Osteocyte (in vitro differentiated cells): ENCODE measurements at regions not wholly inside any gene's neighbourhood (a gene's known extent, or its start where the extent isn't known, plus 50 kb on each side); places are given as distances from the start of the nearest gene placed in this dataset.

Experiments used
- DNase-seq: peaks from one replicate; pipeline ENCODE4 v3.0.0; 2021; ENCODE audit warnings: mixed read lengths; ENCODE audit not compliant: unreplicated experiment; ENCODE audit errors: extremely low spot score
- H3K27ac Mint-ChIP-seq: one replicate; pipeline ENCODE4 v1.8.0; 2021; ENCODE audit warnings: mild to moderate bottlenecking, mixed read lengths; ENCODE audit not compliant: unreplicated experiment
- H3K27me3 Mint-ChIP-seq: one replicate; pipeline ENCODE4 v1.8.0; 2021; ENCODE audit warnings: mixed read lengths; ENCODE audit not compliant: unreplicated experiment
- H3K36me3 Mint-ChIP-seq: one replicate; pipeline ENCODE4 v1.8.0; 2021; ENCODE audit warnings: mixed read lengths; ENCODE audit not compliant: unreplicated experiment
- H3K4me1 Mint-ChIP-seq: one replicate; pipeline ENCODE4 v1.8.0; 2021; ENCODE audit warnings: mixed read lengths; ENCODE audit not compliant: unreplicated experiment
- H3K4me3 Mint-ChIP-seq: one replicate; pipeline ENCODE4 v1.8.0; 2021; ENCODE audit warnings: mild to moderate bottlenecking, moderate library complexity, mixed read lengths; ENCODE audit not compliant: unreplicated experiment
- H3K9me3 Mint-ChIP-seq: one replicate; pipeline ENCODE4 v1.8.0; 2021; ENCODE audit warnings: mixed read lengths; ENCODE audit not compliant: unreplicated experiment
- CTCF ChIP-seq: fragments of 200-600 bp; sonication (generic); IDR thresholded peaks from 2 replicates; pipeline ENCODE4 v1.5.0; 2021; ENCODE audit warnings: antibody characterized with exemption, mild to moderate bottlenecking, moderate library complexity

- H3K27me3 Mint-ChIP-seq, result no peaks in the 10 kb centered on the region
- TF ChIP-seq CTCF, result no peak
- H3K36me3 Mint-ChIP-seq, result no peaks in the 10 kb centered on the region
- no peaks in the 10 kb centered on the region for H3K9me3 Mint-ChIP-seq
- peaks cover 19% of the 10 kb centered on the region for H3K4me1 Mint-ChIP-seq
- H3K4me3 Mint-ChIP-seq, result peak overlapping the region; percentile 54
- peak overlapping the region; percentile 72 for H3K27ac Mint-ChIP-seq
- no peak for DNase-seq
Measured at GRCh38 chr4:160848901-160849760, 1314.7 kb downstream of the FSTL5 start.

GRCh38 chr4:160864253-160864652 lies 1299.5 kb downstream of the FSTL5 start:
- Mint-ChIP-seq H3K9me3 (no peaks in the 10 kb centered on the region), H3K4me3 (no peak overlapping the region), H3K27me3 (no peaks in the 10 kb centered on the region), H3K4me1 (no peaks in the 10 kb centered on the region), H3K27ac (no peak overlapping the region), H3K36me3 (no peaks in the 10 kb centered on the region)
- no peak for DNase-seq
- no peak for TF ChIP-seq CTCF

GRCh38 chr4:160869899-160870298 lies 1293.9 kb downstream of the FSTL5 start:
- TF ChIP-seq CTCF, result no peak
- H3K4me1 Mint-ChIP-seq, result no peaks in the 10 kb centered on the region
- no peak overlapping the region for H3K27ac Mint-ChIP-seq
- no peaks in the 10 kb centered on the region for H3K27me3 Mint-ChIP-seq
- no peak for DNase-seq
- H3K9me3 Mint-ChIP-seq, result no peaks in the 10 kb centered on the region
- H3K36me3 Mint-ChIP-seq, result no peaks in the 10 kb centered on the region
- H3K4me3 Mint-ChIP-seq, result no peak overlapping the region

GRCh38 chr4:160872491-160872890 lies 1291.3 kb downstream of the FSTL5 start:
- Mint-ChIP-seq H3K9me3 (no peaks in the 10 kb centered on the region), H3K27me3 (no peaks in the 10 kb centered on the region), H3K36me3 (no peaks in the 10 kb centered on the region), H3K4me1 (no peaks in the 10 kb centered on the region), H3K4me3 (no peak overlapping the region), H3K27ac (no peak overlapping the region)
- no peak for DNase-seq
- no peak for TF ChIP-seq CTCF

- TF ChIP-seq CTCF, result no peak
- DNase-seq, result no peak
Measured at GRCh38 chr4:160877087-160877790, 1286.6 kb downstream of the FSTL5 start.

More at GRCh38 chr4:160877087-160877790, 1286.6 kb downstream of the FSTL5 start:
- H3K36me3 Mint-ChIP-seq, result no peaks in the 10 kb centered on the region
- no peak overlapping the region for H3K27ac Mint-ChIP-seq
- no peaks in the 10 kb centered on the region for H3K4me1 Mint-ChIP-seq
- no peaks in the 10 kb centered on the region for H3K27me3 Mint-ChIP-seq
- H3K9me3 Mint-ChIP-seq, result no peaks in the 10 kb centered on the region
- H3K4me3 Mint-ChIP-seq, result no peak overlapping the region
